HG03039 (cell line): ENCODE measurements at regions not wholly inside any gene's neighbourhood (a gene's known extent, or its start where the extent isn't known, plus 50 kb on each side); places are given as distances from the start of the nearest gene placed in this dataset.

Experiments used
- ATAC-seq: cut with Tn5 transposase; IDR thresholded peaks from one replicate; pipeline ENCODE4 v1.9.1; 2021; ENCODE audit warnings: mild to moderate bottlenecking, moderate library complexity; ENCODE audit not compliant: unreplicated experiment

DNA sequence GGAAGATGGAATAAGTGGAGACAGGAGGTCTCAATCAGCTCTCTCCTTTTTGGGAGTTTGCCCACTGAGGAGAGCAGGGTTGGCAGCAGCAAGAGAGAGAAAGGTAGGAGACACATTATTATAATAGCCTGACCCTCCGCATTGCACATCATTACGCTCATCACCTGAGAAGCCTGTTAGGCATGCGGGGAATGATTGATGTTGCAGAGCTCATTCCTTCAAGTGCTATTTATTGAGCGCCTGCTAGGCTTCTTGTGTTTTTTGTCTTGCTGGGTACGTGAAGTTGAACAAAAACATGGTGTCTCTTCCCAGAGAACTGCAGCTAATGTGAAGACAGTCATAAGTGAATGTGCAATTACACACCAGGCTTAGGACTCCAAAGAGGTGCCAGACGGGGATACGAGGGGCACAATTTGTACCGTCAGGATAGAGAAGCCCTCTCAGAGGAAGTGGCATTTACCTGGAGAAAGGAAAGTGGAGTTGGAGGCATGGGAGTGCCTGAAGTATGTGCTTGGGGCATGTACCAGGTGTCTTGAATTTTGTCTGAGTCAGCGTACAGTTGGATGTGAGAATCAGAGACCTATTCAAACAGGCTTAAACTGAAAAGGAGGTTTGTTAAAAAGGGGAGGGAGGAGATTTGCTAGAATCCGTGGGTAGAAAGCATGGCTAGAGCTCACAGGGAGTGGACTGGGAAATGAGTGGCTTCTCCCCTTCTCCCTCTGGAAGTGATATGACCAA lies 90.2 kb upstream of the SOD3 start:
- no peak for ATAC-seq

DNA sequence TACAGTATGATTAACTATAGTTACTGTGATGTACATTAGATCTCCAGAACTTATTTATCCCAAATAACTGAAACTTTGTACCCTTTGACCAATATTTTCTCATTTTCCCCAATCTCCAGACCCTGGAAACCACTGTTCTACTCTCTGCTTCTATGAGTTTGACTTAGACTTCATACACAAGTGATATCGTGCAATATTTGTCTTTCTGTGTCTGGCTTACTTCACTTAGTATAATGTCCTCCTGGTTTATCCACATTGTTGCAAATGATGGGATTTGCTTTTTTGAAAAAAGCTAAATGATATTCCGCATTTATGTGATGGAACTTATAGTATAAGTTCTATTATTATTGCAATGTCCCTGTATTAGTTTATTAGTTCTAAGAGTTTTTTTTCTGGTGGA lies 81.8 kb upstream of the SOD3 start:
- no peak for ATAC-seq

DNA sequence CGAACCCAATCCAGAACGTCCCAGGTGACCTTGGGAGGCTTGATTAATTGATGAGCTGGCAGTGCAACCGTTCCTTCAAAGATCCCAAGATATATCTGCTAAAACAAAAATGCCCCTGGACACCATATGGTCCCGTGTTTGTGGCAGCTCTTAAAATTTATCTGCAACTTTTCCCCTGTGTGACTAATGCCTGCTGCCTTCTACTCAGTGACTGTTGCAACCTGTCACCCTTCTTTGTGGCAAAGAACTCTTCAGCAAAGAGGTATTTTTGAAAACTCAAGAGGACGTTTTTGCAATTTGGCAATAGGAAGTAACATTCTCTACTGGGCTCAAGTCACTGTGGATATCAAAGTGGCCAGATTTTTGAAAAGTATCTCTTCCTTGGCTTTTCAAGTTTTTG lies 75.8 kb upstream of the SOD3 start:
- ATAC-seq: no peak

DNA sequence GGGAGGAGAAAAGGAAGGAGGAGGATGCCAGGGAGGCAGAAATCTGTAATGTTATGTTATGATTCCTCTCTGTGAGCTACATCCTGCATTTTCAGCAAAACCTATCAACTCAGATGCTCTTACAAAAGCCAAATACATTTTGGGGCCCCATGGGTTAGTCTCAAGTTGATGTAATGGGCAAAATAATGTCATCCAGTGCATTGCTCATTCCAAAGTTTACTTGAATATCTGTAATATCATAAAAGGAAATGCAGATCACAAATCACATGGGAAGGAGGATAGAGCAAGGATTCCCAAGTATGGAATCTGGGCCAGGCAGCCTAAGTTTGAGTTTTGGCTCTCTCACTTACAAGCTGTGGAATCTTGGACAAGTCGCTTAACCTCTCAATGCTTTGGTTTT lies 74.9 kb upstream of the SOD3 start:
- no peak for ATAC-seq

DNA sequence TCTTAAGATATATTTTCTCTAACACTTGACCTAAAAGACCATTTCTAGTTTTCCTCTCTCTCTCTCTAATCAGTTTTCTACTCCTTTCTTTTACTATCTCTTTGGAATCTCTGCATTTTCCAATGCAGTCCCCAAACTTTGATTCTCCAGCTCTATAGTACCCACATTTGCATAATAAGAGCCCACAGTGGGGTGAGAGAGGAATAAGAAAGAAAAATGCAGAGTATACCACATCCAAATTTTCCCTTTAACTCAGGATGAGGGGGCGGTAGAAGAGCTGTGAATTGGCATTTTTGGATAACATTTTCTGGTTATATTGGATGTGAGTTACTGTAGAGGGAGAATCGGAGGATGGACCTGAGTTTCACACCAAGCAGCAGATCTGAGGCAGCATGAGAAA lies 74.4 kb upstream of the SOD3 start:
- ATAC-seq: no peak

DNA sequence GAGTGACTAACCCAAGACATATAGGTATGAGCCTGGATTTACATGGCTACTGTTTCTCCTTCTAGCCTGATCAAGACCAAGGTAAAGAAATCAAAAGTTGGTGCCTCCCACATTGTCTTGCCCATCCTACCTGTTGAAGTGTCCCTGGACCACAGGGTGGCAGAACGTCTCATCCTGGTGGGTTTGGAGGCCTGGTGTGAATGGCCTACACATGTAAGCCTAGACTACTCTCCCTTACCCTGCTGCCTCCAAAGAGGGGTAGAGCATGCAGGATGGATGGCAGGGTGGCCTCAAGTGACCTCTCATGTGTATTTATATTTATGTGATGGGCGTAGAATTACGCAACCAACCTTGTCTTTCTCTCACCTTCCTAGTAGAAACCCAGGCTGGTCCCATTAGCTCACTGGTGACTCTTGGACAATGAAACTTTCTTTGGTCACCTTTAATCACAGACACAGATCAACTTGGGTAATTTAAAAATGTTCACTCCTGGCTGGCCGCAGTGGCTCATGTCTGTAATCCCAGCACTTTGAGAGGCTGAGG lies 73.3 kb upstream of the SOD3 start:
- ATAC-seq: no peak

DNA sequence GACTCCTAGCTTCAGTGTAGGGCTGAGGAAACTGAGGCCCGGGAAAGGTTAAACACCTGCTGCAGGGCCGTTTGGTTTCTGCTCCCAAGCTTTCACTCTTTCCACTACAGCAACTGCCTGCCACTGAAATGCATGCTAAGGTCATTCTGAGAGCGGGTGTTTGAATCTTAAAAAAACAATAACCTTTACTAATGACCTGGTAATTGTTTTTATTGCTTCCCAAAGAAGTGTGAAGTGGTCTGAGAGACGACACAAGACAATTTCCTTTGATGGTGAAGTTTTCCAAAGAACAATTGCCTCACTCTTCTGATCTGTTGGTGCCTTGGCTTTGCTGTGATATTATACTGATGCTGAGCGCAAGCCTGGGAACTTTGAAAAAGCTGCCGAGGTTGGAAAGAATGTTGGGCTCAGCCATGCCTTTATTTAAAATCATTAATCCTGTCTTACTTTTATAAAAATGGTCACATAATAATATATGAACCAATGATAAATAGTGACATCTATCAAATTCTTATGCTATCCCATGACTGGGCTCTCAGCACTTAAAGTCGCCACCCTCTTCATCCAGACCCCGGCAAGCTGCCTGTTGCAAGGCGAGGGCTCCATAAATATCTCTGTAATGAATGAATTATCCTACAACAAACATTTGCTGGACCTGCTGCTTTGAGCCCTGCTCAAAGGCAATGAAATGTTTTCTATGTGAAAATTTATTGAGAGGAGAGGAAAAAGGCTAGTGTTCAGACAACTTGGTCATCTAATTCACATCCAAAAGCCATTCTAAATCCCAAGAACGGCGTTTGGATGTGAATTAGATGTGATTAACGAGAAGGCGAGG lies 67.8 kb upstream of the SOD3 start:
- no peak for ATAC-seq

DNA sequence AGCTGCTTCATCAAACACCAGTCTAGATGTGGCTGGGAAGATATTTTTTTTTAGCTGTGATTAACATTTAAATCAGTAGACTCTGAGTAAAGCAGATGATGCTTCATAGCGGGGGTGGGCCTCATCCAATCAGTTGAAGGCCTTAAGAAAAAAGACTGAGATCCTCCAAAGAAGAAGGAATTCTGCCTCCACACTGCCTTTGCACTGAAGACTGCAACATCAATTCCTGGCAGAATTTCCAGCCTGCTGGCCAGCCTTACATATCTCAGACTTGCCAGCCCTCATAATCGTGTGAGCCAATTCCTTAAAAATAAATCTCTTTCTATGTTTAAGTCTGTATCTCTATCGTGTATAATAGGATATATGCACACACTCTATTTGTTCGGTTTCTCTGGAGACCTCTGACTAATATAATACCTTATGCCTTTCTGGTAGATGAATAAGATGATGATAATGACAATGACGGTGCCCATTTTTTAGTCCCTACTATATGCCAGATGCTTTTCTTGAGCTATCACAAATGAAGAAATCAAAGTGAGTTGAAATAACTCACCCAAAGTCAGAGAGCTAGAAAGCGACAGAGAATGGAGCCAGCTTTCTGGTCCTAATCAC lies 66.1 kb upstream of the SOD3 start:
- ATAC-seq: no peak

DNA sequence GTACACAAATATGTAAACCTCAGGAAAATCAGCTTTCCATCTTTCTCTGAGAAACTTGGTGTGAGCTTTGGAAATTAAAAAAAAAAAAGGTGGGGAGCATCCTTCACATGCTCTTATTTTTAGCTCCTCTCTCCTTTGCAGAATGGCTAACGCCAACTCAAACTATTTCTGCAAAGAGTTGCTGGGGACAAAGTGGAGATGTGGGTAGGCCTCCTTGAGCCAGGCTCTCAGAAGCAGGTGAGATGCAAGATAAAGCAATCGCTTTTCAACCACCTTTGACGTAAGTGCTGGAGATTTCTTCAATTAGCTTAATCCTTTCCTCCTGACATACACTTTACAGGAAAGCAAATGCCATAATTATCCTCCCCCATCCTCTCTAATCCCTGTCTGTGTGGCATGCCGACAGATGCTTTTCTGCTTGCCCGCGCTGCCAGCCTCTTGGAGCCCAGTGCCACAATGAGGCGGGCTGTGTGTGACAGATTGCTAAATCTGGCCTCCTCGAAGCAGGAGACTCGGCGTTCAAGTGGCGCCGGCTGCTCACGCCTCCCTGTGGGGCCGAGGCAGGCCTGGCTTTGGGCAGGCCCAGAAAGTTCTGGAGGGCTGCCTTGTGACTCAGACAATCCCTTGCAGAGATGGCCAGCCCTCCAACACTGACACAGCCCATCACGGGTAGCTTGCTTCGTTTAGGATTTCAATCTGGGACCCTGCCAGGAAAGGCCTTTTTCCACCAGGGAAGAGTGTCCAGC lies 64.9 kb upstream of the SOD3 start:
- ATAC-seq: no peak

DNA sequence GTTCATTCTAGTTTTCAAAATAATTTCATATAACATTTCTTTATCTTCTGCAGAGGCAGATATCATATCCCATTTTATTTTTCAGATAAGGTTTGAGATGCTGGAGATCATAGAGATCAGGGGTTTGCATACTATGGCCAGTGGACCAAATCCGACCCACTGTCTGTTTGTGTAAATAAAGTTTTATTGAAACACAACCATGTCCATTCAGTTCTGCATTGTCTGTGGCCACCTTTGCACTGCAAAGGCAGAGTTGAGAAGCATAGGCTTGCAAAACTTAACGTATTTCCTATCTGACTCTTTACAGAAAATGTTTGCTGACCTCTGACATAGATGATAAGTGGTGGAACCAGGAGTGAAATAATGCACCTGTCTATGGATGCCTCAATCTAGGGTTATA lies 63.9 kb upstream of the SOD3 start:
- ATAC-seq: no peak

DNA sequence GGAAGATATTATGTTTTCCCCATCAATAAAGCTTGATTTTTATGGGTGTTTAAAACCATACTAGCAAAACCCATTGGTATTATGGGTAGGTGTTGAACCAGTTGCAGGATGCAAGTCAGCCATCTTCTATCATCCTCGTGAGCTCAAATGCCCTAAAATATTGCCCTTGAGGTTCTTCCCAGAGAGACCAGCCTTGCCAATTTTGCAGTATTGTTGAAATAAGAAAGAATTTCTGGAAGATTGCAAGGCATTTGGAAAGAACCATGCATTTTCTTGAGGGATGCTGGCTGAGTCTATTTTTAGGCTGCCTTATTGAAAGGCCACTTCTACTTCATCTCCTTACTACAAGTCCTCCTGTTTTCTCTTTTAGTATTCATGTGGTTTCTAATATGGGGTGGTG lies 60.9 kb upstream of the SOD3 start:
- ATAC-seq: no peak

DNA sequence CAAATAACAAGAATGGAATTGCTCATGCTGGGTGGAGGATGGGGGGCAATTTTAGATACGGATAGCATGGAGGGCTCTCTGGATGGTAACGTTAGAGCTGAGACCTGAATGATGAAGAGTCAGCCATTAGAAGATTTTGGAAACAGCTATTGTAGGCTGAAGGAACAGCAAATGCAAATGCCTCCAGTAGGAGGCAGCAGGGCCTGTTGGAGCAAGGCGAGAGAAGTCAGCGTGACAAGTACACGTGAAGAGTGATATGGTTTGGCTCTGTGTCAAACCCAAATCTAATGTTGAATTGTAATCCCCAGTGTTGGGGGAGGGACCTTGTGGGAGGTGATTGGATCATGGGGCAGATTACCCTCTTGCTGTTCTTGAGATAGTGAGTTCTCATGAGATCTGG lies 59.3 kb upstream of the SOD3 start:
- ATAC-seq: no peak

DNA sequence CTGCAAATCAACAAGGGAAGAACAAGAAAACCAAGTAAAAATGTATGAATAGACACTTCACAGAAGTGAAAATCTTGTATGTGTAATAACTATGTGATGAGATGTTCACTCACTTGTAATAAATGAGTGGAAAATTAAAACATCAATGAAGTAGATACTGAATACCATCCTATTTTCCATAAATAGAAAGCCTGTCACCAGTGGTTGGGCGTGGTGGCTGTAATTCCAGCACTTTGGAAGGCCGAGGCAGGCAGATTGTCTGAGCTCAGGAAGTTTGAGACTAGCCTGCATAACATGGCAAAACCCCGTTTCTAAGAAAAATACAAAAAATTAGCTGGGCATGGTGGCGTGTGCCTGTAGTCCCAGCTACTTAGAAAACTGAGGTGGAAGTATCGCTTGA lies 53.5 kb upstream of the SOD3 start:
- ATAC-seq: no peak

DNA sequence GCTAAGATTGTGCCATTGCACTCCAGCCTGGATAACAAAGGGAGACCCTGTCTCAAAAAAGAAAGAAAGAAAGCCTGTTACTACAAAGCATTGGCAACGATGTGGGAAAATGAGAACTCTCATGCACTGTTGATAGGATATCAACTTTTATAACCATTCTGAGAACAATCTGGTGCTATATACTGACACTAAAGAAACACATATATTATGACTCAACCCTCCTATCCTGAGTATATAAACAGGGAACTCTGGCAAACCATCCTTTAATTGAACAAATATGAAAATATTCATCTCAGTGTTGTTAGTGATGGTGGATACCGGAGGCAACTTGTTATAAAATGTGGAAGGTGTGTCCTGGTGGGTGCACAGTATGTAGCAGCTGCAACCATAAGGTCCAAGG lies 53.0 kb upstream of the SOD3 start:
- ATAC-seq: no peak

DNA sequence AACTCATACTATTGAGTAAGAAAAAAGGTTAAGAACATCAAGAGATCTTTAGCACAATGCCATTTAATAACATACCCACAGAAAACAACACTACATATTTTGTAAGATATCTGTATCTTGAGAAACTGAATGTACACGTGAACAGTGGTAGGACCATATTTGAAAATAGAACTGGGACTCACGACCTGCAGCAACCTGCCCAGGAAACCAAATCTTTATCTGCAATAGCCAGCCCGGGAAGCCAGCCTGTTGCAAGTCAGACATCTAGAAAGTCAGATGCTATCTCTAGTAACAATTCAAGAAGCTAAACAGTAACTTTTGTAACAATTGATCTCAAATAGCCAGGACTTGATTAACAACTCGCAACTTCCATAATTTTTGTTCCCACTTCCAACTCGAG lies 52.6 kb upstream of the SOD3 start:
- no peak for ATAC-seq

DNA sequence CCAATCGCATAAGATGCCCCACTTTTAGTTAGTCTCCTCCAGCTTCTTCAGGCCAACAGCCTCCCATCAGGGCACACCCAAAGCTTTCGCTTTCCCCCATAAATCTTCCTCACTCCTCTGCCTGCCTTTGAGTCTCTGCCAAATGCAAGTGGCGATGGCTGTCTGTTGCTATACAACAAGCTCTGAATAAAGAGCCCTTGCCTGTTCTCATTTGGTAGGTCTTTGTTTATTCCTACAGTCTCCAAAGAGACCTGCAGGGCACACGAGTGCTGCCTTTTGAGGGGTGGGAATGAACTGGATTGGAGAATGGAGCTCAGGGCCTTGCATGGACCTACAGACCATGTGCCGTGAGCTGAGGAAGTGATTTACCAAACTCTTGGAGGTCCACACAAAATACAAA lies 52.2 kb upstream of the SOD3 start:
- no peak for ATAC-seq

DNA sequence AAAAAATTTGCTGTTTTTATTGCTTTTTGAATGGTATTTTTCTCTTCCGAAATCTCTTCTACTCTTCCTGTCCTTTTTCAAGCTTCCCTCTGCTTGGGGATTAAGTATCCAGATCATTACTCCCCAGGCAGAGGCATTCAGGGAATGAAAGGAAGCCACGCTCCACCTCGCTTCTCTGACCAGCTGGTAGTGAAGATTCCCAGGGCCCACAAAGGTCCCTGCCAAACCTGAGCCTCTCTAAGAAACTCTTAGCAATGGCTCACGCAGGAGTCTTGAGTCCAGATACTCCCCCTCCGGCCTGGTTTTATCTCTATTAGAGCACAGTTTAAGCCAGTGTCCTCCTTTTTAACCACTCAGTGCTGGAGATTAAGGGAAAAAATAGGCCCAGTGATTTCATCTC lies 51.4 kb upstream of the SOD3 start:
- ATAC-seq: no peak

DNA sequence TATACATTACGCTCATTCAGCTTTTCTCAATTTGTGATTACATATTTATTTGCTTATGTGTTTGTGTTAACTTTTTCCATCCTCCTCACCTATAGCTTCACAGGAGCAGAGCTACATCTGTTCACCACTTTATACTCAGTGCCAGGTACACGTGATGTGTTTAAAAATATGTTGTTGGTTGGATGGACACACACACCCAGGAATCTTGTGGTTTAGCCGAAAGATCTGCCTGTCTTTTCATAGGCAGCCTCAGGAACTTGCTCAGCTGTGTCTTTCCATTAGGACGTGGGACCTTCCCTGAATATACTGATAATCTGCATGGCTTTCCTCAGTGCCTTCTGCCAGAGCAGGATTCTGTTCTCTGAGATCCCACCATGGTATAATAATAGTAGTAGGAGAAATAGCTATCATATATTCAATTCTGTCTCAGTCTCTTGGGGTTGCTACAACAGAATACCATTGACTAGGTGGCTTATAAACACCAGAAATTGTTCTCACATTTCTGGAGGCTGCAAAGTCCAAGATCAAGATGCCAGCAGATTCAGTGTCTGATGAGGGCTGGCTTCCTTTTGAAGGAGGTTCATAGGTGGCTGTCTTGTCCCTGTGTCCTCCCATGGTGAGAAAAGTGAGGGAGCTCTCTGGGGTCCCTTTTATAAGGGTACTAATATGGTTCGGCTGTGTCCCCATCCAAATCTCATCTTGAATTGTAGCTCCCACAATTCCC lies 50.0 kb upstream of the SOD3 start:
- ATAC-seq: no peak
